ENCODE measurements at regions not wholly inside any gene's neighbourhood (a gene's known extent, or its start where the extent isn't known, plus 50 kb on each side); places are given as distances from the start of the nearest gene placed in this dataset.

- Histone ChIP-seq H3K36me3 (ENCODE audit: control insufficient read depth, insufficient read depth, low read length) (no peaks in the 10 kb centered on the region), H3K27me3 (ENCODE audit: control insufficient read depth, insufficient read depth, low read length) (no peaks in the 10 kb centered on the region), H3K27ac (ENCODE audit: low read depth, low read length) (no peak overlapping the region), H3K4me1 (ENCODE audit: control insufficient read depth, insufficient read depth, low read length) (no peaks in the 10 kb centered on the region), H3K4me3 (ENCODE audit: low read length) (no peak overlapping the region), H3K9ac (ENCODE audit: low read length) (no peak overlapping the region)
Measured at GRCh38 chrX:4150259-4150658, 436.8 kb upstream of the PRKX start.

GRCh38 chrX:4129626-4130025 lies 416.2 kb upstream of the PRKX start:
- Histone ChIP-seq H3K4me3 (ENCODE audit: low read length) (no peak overlapping the region), H3K27ac (ENCODE audit: low read depth, low read length) (no peak overlapping the region)

GRCh38 chrX:4118666-4119530 lies 405.4 kb upstream of the PRKX start:
- no peak overlapping the region for H3K27ac ChIP-seq (ENCODE audit: low read depth, low read length)
- H3K36me3 ChIP-seq (ENCODE audit: control insufficient read depth, insufficient read depth, low read length): no peaks in the 10 kb centered on the region
- no peaks in the 10 kb centered on the region for H3K4me1 ChIP-seq (ENCODE audit: control insufficient read depth, insufficient read depth, low read length)
- no peak overlapping the region for H3K4me3 ChIP-seq (ENCODE audit: low read length)
- H3K27me3 ChIP-seq (ENCODE audit: control insufficient read depth, insufficient read depth, low read length): no peaks in the 10 kb centered on the region
- H3K9ac ChIP-seq (ENCODE audit: low read length): no peak overlapping the region

More at GRCh38 chrX:4129626-4130025, 416.2 kb upstream of the PRKX start:
- Histone ChIP-seq H3K4me1 (ENCODE audit: control insufficient read depth, insufficient read depth, low read length) (no peaks in the 10 kb centered on the region), H3K9ac (ENCODE audit: low read length) (no peak overlapping the region), H3K27me3 (ENCODE audit: control insufficient read depth, insufficient read depth, low read length) (no peaks in the 10 kb centered on the region), H3K36me3 (ENCODE audit: control insufficient read depth, insufficient read depth, low read length) (no peaks in the 10 kb centered on the region)

GRCh38 chrX:4110964-4111363 lies 397.5 kb upstream of the PRKX start:
- Histone ChIP-seq H3K4me3 (ENCODE audit: low read length) (no peak overlapping the region), H3K4me1 (ENCODE audit: control insufficient read depth, insufficient read depth, low read length) (no peaks in the 10 kb centered on the region), H3K27me3 (ENCODE audit: control insufficient read depth, insufficient read depth, low read length) (no peaks in the 10 kb centered on the region), H3K27ac (ENCODE audit: low read depth, low read length) (no peak overlapping the region), H3K9ac (ENCODE audit: low read length) (no peak overlapping the region), H3K36me3 (ENCODE audit: control insufficient read depth, insufficient read depth, low read length) (no peaks in the 10 kb centered on the region)

- Histone ChIP-seq H3K4me1 (ENCODE audit: control insufficient read depth, insufficient read depth, low read length) (no peaks in the 10 kb centered on the region), H3K4me3 (ENCODE audit: low read length) (no peak overlapping the region), H3K36me3 (ENCODE audit: control insufficient read depth, insufficient read depth, low read length) (no peaks in the 10 kb centered on the region), H3K27me3 (ENCODE audit: control insufficient read depth, insufficient read depth, low read length) (no peaks in the 10 kb centered on the region), H3K27ac (ENCODE audit: low read depth, low read length) (no peak overlapping the region), H3K9ac (ENCODE audit: low read length) (no peak overlapping the region)
Measured at GRCh38 chrX:4094926-4095325, 381.5 kb upstream of the PRKX start.

- no peak overlapping the region for H3K4me3 ChIP-seq (ENCODE audit: low read length)
- no peaks in the 10 kb centered on the region for H3K36me3 ChIP-seq (ENCODE audit: control insufficient read depth, insufficient read depth, low read length)
- no peaks in the 10 kb centered on the region for H3K27me3 ChIP-seq (ENCODE audit: control insufficient read depth, insufficient read depth, low read length)
- H3K4me1 ChIP-seq (ENCODE audit: control insufficient read depth, insufficient read depth, low read length): no peaks in the 10 kb centered on the region
- H3K9ac ChIP-seq (ENCODE audit: low read length): no peak overlapping the region
- no peak overlapping the region for H3K27ac ChIP-seq (ENCODE audit: low read depth, low read length)
Measured at GRCh38 chrX:4091046-4091760, 377.8 kb upstream of the PRKX start.

- no peaks in the 10 kb centered on the region for H3K36me3 ChIP-seq (ENCODE audit: control insufficient read depth, insufficient read depth, low read length)
- H3K27ac ChIP-seq (ENCODE audit: low read depth, low read length): no peak overlapping the region
- no peaks in the 10 kb centered on the region for H3K4me1 ChIP-seq (ENCODE audit: control insufficient read depth, insufficient read depth, low read length)
- no peaks in the 10 kb centered on the region for H3K27me3 ChIP-seq (ENCODE audit: control insufficient read depth, insufficient read depth, low read length)
- no peak overlapping the region for H3K4me3 ChIP-seq (ENCODE audit: low read length)
- no peak overlapping the region for H3K9ac ChIP-seq (ENCODE audit: low read length)
Measured at GRCh38 chrX:4059893-4060292, 346.4 kb upstream of the PRKX start.

GRCh38 chrX:4043951-4044350 lies 330.5 kb upstream of the PRKX start:
- Histone ChIP-seq H3K9ac (ENCODE audit: low read length) (no peak overlapping the region), H3K36me3 (ENCODE audit: control insufficient read depth, insufficient read depth, low read length) (no peaks in the 10 kb centered on the region), H3K4me1 (ENCODE audit: control insufficient read depth, insufficient read depth, low read length) (no peaks in the 10 kb centered on the region), H3K27ac (ENCODE audit: low read depth, low read length) (no peak overlapping the region), H3K27me3 (ENCODE audit: control insufficient read depth, insufficient read depth, low read length) (no peaks in the 10 kb centered on the region), H3K4me3 (ENCODE audit: low read length) (no peak overlapping the region)

- Histone ChIP-seq H3K4me3 (ENCODE audit: low read length) (no peak overlapping the region), H3K27ac (ENCODE audit: low read depth, low read length) (no peak overlapping the region), H3K36me3 (ENCODE audit: control insufficient read depth, insufficient read depth, low read length) (no peaks in the 10 kb centered on the region)
Measured at GRCh38 chrX:4035874-4036273, 322.4 kb upstream of the PRKX start.

GRCh38 chrX:4028151-4028550 lies 314.7 kb upstream of the PRKX start:
- no peak overlapping the region for H3K27ac ChIP-seq (ENCODE audit: low read depth, low read length)

More at GRCh38 chrX:4035874-4036273, 322.4 kb upstream of the PRKX start:
- Histone ChIP-seq H3K9ac (ENCODE audit: low read length) (no peak overlapping the region), H3K4me1 (ENCODE audit: control insufficient read depth, insufficient read depth, low read length) (no peaks in the 10 kb centered on the region), H3K27me3 (ENCODE audit: control insufficient read depth, insufficient read depth, low read length) (no peaks in the 10 kb centered on the region)

GRCh38 chrX:4005281-4005680 lies 291.8 kb upstream of the PRKX start:
- Histone ChIP-seq H3K4me3 (ENCODE audit: low read length) (no peak overlapping the region), H3K36me3 (ENCODE audit: control insufficient read depth, insufficient read depth, low read length) (no peaks in the 10 kb centered on the region), H3K9ac (ENCODE audit: low read length) (no peak overlapping the region), H3K27me3 (ENCODE audit: control insufficient read depth, insufficient read depth, low read length) (no peaks in the 10 kb centered on the region), H3K27ac (ENCODE audit: low read depth, low read length) (no peak overlapping the region), H3K4me1 (ENCODE audit: control insufficient read depth, insufficient read depth, low read length) (no peaks in the 10 kb centered on the region)

More at GRCh38 chrX:4028151-4028550, 314.7 kb upstream of the PRKX start:
- Histone ChIP-seq H3K4me1 (ENCODE audit: control insufficient read depth, insufficient read depth, low read length) (no peaks in the 10 kb centered on the region), H3K4me3 (ENCODE audit: low read length) (no peak overlapping the region), H3K27me3 (ENCODE audit: control insufficient read depth, insufficient read depth, low read length) (no peaks in the 10 kb centered on the region), H3K9ac (ENCODE audit: low read length) (no peak overlapping the region), H3K36me3 (ENCODE audit: control insufficient read depth, insufficient read depth, low read length) (no peaks in the 10 kb centered on the region)

GRCh38 chrX:4004822-4005221 lies 291.4 kb upstream of the PRKX start:
- no peaks in the 10 kb centered on the region for H3K27me3 ChIP-seq (ENCODE audit: control insufficient read depth, insufficient read depth, low read length)
- H3K4me1 ChIP-seq (ENCODE audit: control insufficient read depth, insufficient read depth, low read length): no peaks in the 10 kb centered on the region
- H3K27ac ChIP-seq (ENCODE audit: low read depth, low read length): no peak overlapping the region
- H3K9ac ChIP-seq (ENCODE audit: low read length): no peak overlapping the region
- no peaks in the 10 kb centered on the region for H3K36me3 ChIP-seq (ENCODE audit: control insufficient read depth, insufficient read depth, low read length)
- no peak overlapping the region for H3K4me3 ChIP-seq (ENCODE audit: low read length)
